NCI-H345 (cell line): ENCODE measurements at regions not wholly inside any gene's neighbourhood (a gene's known extent, or its start where the extent isn't known, plus 50 kb on each side); places are given as distances from the start of the nearest gene placed in this dataset.

Experiments
- DNase-seq: peaks from one replicate; lab custom pipeline; 2025; lab: John Stamatoyannopoulos, UW

GRCh38 chr9:7238247-7238637 lies 480.5 kb downstream of the KDM4C start:
- DNase-seq = no peak

DNA sequence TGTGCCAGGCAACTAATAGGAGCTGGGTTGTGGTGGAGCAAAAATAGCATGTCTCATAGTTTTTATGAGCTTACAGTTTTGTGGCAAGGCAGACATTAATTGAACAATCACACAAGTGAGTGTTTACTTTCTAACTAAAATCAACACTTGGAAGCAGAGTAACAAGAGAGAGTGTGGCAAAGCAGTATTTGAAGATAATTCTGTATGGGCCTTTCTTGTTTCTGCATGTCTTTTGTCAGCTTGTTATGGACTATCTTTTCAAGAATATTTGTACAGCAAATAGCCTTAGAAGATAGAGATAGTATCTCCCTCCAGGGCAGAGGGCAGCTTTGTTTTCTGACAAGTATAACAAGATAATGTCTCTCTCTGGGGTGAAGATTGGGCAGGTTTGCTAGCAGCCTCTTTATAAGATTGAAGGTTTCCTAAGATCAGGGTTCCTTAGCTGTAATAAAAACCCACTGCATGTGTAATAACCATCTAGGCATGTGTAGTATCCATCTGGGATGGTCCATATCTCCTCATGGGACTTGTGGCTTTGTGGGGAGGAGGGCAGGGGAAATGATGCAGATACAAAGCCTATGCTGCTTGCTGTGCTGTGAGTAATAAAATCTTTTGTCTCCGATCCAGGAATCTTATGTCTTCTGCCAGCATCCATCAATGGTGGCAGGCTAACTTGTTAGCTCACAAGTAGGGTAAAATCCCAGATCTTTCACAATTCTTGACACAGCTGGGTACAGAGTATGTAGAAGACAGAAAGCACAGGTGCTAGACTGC lies 479.9 kb downstream of the KDM4C start:
- DNase-seq = peak; percentile 52

DNA sequence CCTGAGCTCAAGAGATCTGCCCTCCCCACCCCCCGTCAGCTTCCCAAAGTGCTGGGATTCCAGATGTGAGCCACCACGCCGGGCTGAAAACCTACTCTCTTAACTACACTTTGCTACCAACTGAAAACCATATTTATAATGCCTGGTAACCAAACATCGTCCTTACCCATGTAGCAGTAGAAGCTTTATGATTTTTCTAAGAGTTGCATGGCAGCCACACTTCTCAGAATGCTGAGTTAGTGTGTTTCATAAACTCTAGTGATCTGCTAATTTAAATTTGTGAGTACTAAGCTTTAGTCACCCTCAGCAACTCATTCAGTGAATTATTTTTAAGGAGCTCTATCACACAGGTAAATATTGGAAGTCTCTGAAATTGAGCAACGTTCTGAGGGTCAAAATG lies 478.4 kb downstream of the KDM4C start:
- DNase-seq = no peak

GRCh38 chr9:7234144-7234543 lies 476.4 kb downstream of the KDM4C start:
- no peak for DNase-seq

- DNase-seq = no peak
These were observed 471.8 kb downstream of the KDM4C start for GRCh38 chr9:7229571-7229970.

GRCh38 chr9:7228726-7229125 lies 471.0 kb downstream of the KDM4C start:
- DNase-seq = no peak

GRCh38 chr9:7227951-7228350 lies 470.2 kb downstream of the KDM4C start:
- no peak for DNase-seq

DNA sequence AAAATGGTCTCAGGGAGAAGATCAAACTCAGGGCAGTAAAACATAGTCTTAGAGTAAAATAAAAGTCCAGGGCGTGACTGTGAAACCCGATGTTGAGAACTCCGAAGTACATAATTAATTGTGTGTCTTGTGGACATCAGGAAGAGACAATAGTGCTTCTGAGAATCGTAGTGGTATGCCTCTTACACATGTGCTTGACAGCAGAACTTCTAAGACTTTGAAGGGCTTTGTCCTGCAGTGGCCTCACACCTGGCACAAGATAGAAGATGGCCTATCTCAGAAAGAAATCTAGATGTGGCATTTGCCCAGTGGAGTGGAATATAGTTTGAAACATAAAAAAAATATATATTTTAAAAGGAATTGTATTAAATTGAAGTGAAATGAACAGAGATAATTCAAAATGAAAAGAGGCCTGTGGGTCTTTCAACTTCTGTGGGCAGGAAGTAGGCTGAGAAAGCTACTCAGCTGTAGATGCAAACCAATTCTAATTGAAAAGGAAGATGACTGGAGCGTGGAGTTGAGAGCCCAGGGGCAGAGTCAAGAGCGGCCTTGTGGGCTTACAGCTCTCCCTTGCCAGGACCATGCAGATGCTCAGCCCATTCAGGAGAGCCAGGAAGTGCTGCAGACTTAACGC lies 468.4 kb downstream of the KDM4C start:
- DNase-seq = no peak
